CD4-positive, alpha-beta T cell treated with Interleukin-4 for 4 hours (primary cell): ENCODE measurements at regions not wholly inside any gene's neighbourhood (a gene's known extent, or its start where the extent isn't known, plus 50 kb on each side); places are given as distances from the start of the nearest gene placed in this dataset.
"Not testable (repeated sequence)": the region's sequence is repeated elsewhere in the genome, so short reads cannot be mapped to it uniquely, and the experiment has no call there.

ENCODE experiments used
- DNase-seq: peaks from one replicate; pipeline ENCODE4 v3.0.0-alpha.2; 2020

GRCh38 chr6:74946961-74947360 lies 258.9 kb downstream of the COL12A1 start:
- no peak for DNase-seq

GRCh38 chr6:74942130-74942529 lies 263.7 kb downstream of the COL12A1 start:
- DNase-seq = no peak

GRCh38 chr6:74941424-74941823 lies 264.4 kb downstream of the COL12A1 start:
- no peak for DNase-seq

GRCh38 chr6:74939721-74940620 lies 265.9 kb downstream of the COL12A1 start:
- no peak for DNase-seq

- DNase-seq = no peak
These were observed 266.6 kb downstream of the COL12A1 start for GRCh38 chr6:74939151-74939708.

GRCh38 chr6:74937936-74938335 lies 267.9 kb downstream of the COL12A1 start:
- DNase-seq = no peak

- DNase-seq = no peak
These were observed 269.0 kb downstream of the COL12A1 start for GRCh38 chr6:74936886-74937285.

- DNase-seq = no peak
These were observed 273.5 kb downstream of the COL12A1 start for GRCh38 chr6:74932232-74932888.

- no peak for DNase-seq
These were observed 274.3 kb downstream of the COL12A1 start for GRCh38 chr6:74931558-74931957.

GRCh38 chr6:74928203-74928602 lies 277.6 kb downstream of the COL12A1 start:
- no peak for DNase-seq

- no peak for DNase-seq
These were observed 278.6 kb downstream of the COL12A1 start for GRCh38 chr6:74927299-74927698.

GRCh38 chr6:74925683-74926082 lies 280.2 kb downstream of the COL12A1 start:
- no peak for DNase-seq

GRCh38 chr6:74914888-74915287 lies 291.0 kb downstream of the COL12A1 start:
- no peak for DNase-seq

- DNase-seq = no peak
These were observed 293.6 kb downstream of the COL12A1 start for GRCh38 chr6:74912234-74912633.

- DNase-seq = no peak
These were observed 303.0 kb downstream of the COL12A1 start for GRCh38 chr6:74902846-74903245.

GRCh38 chr6:74902089-74902488 lies 303.8 kb downstream of the COL12A1 start:
- DNase-seq = no peak

GRCh38 chr6:74901576-74901975 lies 304.3 kb downstream of the COL12A1 start:
- DNase-seq = no peak

GRCh38 chr6:74899416-74899815 lies 306.4 kb downstream of the COL12A1 start:
- DNase-seq = no peak

- DNase-seq = no peak
These were observed 313.8 kb downstream of the COL12A1 start for GRCh38 chr6:74892091-74892490.

- DNase-seq = no peak
These were observed 314.5 kb downstream of the COL12A1 start for GRCh38 chr6:74891349-74891831.

GRCh38 chr6:74889635-74890034 lies 316.2 kb downstream of the COL12A1 start:
- no peak for DNase-seq

GRCh38 chr6:74888741-74889140 lies 317.1 kb downstream of the COL12A1 start:
- not testable (repeated sequence) for DNase-seq

- DNase-seq = no peak
These were observed 325.9 kb downstream of the COL12A1 start for GRCh38 chr6:74879976-74880375.

GRCh38 chr6:74879234-74879633 lies 326.6 kb downstream of the COL12A1 start:
- DNase-seq = no peak
